ENCODE measurements at regions not wholly inside any gene's neighbourhood (a gene's known extent, or its start where the extent isn't known, plus 50 kb on each side); places are given as distances from the start of the nearest gene placed in this dataset.
A peak's percentile ranks its signal among the peaks of the same experiment; 100 is the strongest.

- H3K27ac ChIP-seq (ENCODE audit: low read length), result no peak overlapping the region
- DNase-seq, result no peak
- H3K4me1 ChIP-seq (ENCODE audit: control insufficient read depth, insufficient read depth, low read length), result no peaks in the 10 kb centered on the region
- H3K36me3 ChIP-seq (ENCODE audit: control insufficient read depth, insufficient read depth, low read length), result no peaks in the 10 kb centered on the region
- H3K9me3 ChIP-seq (replicated peaks; ENCODE audit: control insufficient read depth, low read depth, low read length), result no peaks in the 10 kb centered on the region
- H3K4me3 ChIP-seq (ENCODE audit: low read length), result no peak overlapping the region
- no peaks in the 10 kb centered on the region for H3K27me3 ChIP-seq (ENCODE audit: control insufficient read depth, insufficient read depth, low read length)
- WGBS (ENCODE audit: insufficient coverage), result 31% methylated on average over 1 of the region's 2 CpGs
Observed at GRCh38 chr4:149955780-149956390, 122.4 kb upstream of the DCLK2 start.

DNA sequence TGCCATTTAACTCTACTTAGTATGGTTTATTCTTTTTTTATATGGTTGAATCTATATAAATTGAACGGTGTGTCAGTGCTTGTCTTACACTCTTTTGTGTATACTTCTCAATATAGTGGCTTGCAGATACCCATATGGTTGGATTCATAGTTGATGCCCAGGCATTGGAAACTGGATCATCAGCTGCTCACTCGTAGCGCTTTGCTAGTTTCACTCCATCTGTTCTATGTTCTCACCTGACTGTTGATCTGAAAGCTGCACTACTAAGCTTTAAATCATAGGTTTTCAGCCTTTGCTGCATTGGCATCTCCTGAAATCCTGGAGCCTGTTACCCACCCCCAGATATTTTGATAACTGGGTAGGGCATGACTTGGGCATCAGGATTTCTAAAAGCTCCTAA lies 121.6 kb upstream of the DCLK2 start:
- no peak overlapping the region for H3K4me3 ChIP-seq (ENCODE audit: low read length)
- WGBS (ENCODE audit: insufficient coverage), result 71% methylated on average over 2 of the region's 3 CpGs
- no peak overlapping the region for H3K27ac ChIP-seq (ENCODE audit: low read length)
- H3K36me3 ChIP-seq (ENCODE audit: control insufficient read depth, insufficient read depth, low read length), result no peaks in the 10 kb centered on the region
- no peaks in the 10 kb centered on the region for H3K27me3 ChIP-seq (ENCODE audit: control insufficient read depth, insufficient read depth, low read length)
- no peaks in the 10 kb centered on the region for H3K4me1 ChIP-seq (ENCODE audit: control insufficient read depth, insufficient read depth, low read length)
- H3K9me3 ChIP-seq (replicated peaks; ENCODE audit: control insufficient read depth, low read depth, low read length), result no peaks in the 10 kb centered on the region
- DNase-seq, result no peak

DNA sequence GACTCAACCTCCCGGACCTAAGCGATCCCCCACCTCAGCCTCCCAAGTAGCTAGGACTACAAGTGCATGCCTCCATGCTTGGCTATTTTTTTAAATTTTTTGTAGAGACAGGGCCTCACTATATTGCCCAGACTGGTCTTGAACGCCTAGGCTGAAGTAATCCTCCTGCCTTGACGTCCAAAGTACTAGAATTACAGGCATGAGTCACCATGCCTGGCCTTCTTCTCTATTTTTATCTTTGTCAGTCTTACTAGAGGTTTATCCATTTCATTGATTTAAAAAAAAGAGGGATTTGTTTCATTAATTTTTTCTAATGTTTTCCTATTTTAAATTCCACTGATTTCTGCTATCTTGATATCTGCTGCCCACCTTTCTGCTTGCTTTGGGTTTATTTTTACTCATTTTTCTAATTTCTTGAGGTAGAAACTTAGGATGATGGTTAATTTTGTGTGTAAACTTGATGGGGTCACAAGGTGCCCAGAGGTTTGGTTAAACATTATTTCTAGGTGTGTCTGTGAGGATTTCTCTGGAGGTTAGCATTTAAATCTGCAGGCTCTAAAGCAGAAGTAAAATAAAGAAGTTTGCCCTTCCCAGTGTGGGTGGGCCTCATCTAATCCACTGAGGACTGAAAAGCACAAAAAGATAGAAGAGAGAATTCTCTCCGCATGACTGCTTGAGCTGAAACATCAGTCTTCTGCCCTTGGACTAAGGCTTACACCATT lies 116.2 kb upstream of the DCLK2 start:
- no peaks in the 10 kb centered on the region for H3K9me3 ChIP-seq (replicated peaks; ENCODE audit: control insufficient read depth, low read depth, low read length)
- no peaks in the 10 kb centered on the region for H3K27me3 ChIP-seq (ENCODE audit: control insufficient read depth, insufficient read depth, low read length)
- no peak overlapping the region for H3K27ac ChIP-seq (ENCODE audit: low read length)
- no peak overlapping the region for H3K4me3 ChIP-seq (ENCODE audit: low read length)
- DNase-seq, result no peak
- no peaks in the 10 kb centered on the region for H3K36me3 ChIP-seq (ENCODE audit: control insufficient read depth, insufficient read depth, low read length)
- 80% methylated on average over 1 of the region's 5 CpGs for WGBS (ENCODE audit: insufficient coverage)
- no peaks in the 10 kb centered on the region for H3K4me1 ChIP-seq (ENCODE audit: control insufficient read depth, insufficient read depth, low read length)

- DNase-seq, result peak; percentile 22
- no peaks in the 10 kb centered on the region for H3K4me1 ChIP-seq (ENCODE audit: control insufficient read depth, insufficient read depth, low read length)
- no peak overlapping the region for H3K27ac ChIP-seq (ENCODE audit: low read length)
- no peak overlapping the region for H3K4me3 ChIP-seq (ENCODE audit: low read length)
- no peaks in the 10 kb centered on the region for H3K27me3 ChIP-seq (ENCODE audit: control insufficient read depth, insufficient read depth, low read length)
- H3K9me3 ChIP-seq (replicated peaks; ENCODE audit: control insufficient read depth, low read depth, low read length), result no peaks in the 10 kb centered on the region
- WGBS (ENCODE audit: insufficient coverage), result 62% methylated on average over 7 of the region's 8 CpGs
- no peaks in the 10 kb centered on the region for H3K36me3 ChIP-seq (ENCODE audit: control insufficient read depth, insufficient read depth, low read length)
Observed at GRCh38 chr4:149964001-149964796, 114.0 kb upstream of the DCLK2 start.

GRCh38 chr4:149965206-149965605 lies 113.0 kb upstream of the DCLK2 start:
- Histone ChIP-seq H3K36me3 (ENCODE audit: control insufficient read depth, insufficient read depth, low read length) (no peaks in the 10 kb centered on the region), H3K27me3 (ENCODE audit: control insufficient read depth, insufficient read depth, low read length) (no peaks in the 10 kb centered on the region)
- peak; percentile 85 for DNase-seq

DNA sequence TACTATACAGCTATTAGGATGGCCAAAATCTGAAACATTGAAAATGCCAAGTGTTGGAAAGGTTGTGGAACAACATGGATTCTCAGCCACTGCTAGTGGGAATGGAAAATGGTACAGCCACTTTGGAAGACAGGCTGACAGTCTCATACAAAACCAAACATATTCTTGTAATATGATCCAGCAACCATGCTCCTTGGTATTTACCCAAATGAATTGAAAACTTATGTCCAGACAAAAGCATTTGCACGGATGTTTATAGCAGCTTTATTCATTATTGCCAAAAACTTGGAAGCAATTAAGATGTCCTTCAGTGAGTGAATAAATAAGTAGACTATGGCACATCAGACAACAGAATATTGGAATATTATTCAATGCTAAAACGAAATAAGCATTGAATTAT lies 105.8 kb upstream of the DCLK2 start:
- H3K36me3 ChIP-seq (ENCODE audit: control insufficient read depth, insufficient read depth, low read length), result no peaks in the 10 kb centered on the region
- no peak overlapping the region for H3K4me3 ChIP-seq (ENCODE audit: low read length)
- no CpG with 5 or more reads among the region's 2 CpGs for WGBS (ENCODE audit: insufficient coverage)
- no peaks in the 10 kb centered on the region for H3K27me3 ChIP-seq (ENCODE audit: control insufficient read depth, insufficient read depth, low read length)
- no peak overlapping the region for H3K27ac ChIP-seq (ENCODE audit: low read length)
- no peak for DNase-seq
- H3K4me1 ChIP-seq (ENCODE audit: control insufficient read depth, insufficient read depth, low read length), result no peaks in the 10 kb centered on the region
- H3K9me3 ChIP-seq (replicated peaks; ENCODE audit: control insufficient read depth, low read depth, low read length), result no peaks in the 10 kb centered on the region

More at GRCh38 chr4:149965206-149965605, 113.0 kb upstream of the DCLK2 start:
- H3K4me1 ChIP-seq (ENCODE audit: control insufficient read depth, insufficient read depth, low read length), result no peaks in the 10 kb centered on the region
- H3K4me3 ChIP-seq (ENCODE audit: low read length), result no peak overlapping the region
- H3K9me3 ChIP-seq (replicated peaks; ENCODE audit: control insufficient read depth, low read depth, low read length), result no peaks in the 10 kb centered on the region
- no CpG with 5 or more reads among the region's 2 CpGs for WGBS (ENCODE audit: insufficient coverage)
- peak overlapping the region; percentile 21 for H3K27ac ChIP-seq (ENCODE audit: low read length)

DNA sequence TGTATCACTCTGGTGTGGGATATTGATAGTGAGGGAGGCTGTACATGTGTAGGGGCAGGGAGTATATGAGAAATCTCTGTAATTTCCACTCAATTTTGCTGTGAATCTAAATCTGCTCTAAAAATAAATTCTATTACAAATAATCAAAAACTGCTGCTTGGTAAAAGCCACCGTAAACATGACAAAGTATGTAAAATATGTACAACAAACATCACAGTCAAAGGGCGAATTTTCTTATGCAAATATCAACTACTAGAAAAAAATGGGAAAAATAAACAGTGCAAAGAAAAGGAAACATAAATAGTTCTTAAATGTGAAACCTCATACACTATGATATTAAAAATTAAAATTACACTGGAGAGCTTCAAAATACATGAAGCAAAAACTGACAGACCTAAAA lies 105.1 kb upstream of the DCLK2 start:
- H3K4me1 ChIP-seq (ENCODE audit: control insufficient read depth, insufficient read depth, low read length), result no peaks in the 10 kb centered on the region
- H3K27ac ChIP-seq (ENCODE audit: low read length), result no peak overlapping the region
- no peaks in the 10 kb centered on the region for H3K36me3 ChIP-seq (ENCODE audit: control insufficient read depth, insufficient read depth, low read length)
- H3K4me3 ChIP-seq (ENCODE audit: low read length), result no peak overlapping the region
- DNase-seq, result no peak
- no CpG with 5 or more reads among the region's 2 CpGs for WGBS (ENCODE audit: insufficient coverage)
- no peaks in the 10 kb centered on the region for H3K27me3 ChIP-seq (ENCODE audit: control insufficient read depth, insufficient read depth, low read length)
- H3K9me3 ChIP-seq (replicated peaks; ENCODE audit: control insufficient read depth, low read depth, low read length), result no peaks in the 10 kb centered on the region

GRCh38 chr4:149975172-149975571 lies 103.1 kb upstream of the DCLK2 start:
- DNase-seq, result no peak
- H3K27ac ChIP-seq (ENCODE audit: low read length), result no peak overlapping the region
- no peak overlapping the region for H3K4me3 ChIP-seq (ENCODE audit: low read length)
- H3K9me3 ChIP-seq (replicated peaks; ENCODE audit: control insufficient read depth, low read depth, low read length), result no peaks in the 10 kb centered on the region
- H3K27me3 ChIP-seq (ENCODE audit: control insufficient read depth, insufficient read depth, low read length), result no peaks in the 10 kb centered on the region
- no peaks in the 10 kb centered on the region for H3K4me1 ChIP-seq (ENCODE audit: control insufficient read depth, insufficient read depth, low read length)
- H3K36me3 ChIP-seq (ENCODE audit: control insufficient read depth, insufficient read depth, low read length), result no peaks in the 10 kb centered on the region
- no CpG with 5 or more reads among the region's 1 CpG for WGBS (ENCODE audit: insufficient coverage)

- Histone ChIP-seq H3K4me1 (ENCODE audit: control insufficient read depth, insufficient read depth, low read length) (no peaks in the 10 kb centered on the region), H3K4me3 (ENCODE audit: low read length) (no peak overlapping the region), H3K9me3 (replicated peaks; ENCODE audit: control insufficient read depth, low read depth, low read length) (no peaks in the 10 kb centered on the region), H3K36me3 (ENCODE audit: control insufficient read depth, insufficient read depth, low read length) (no peaks in the 10 kb centered on the region), H3K27me3 (ENCODE audit: control insufficient read depth, insufficient read depth, low read length) (no peaks in the 10 kb centered on the region), H3K27ac (ENCODE audit: low read length) (no peak overlapping the region)
- 54% methylated on average over 5 of the region's 7 CpGs for WGBS (ENCODE audit: insufficient coverage)
- peak; percentile 59 for DNase-seq
Observed at GRCh38 chr4:149980121-149980682, 98.0 kb upstream of the DCLK2 start.

DNA sequence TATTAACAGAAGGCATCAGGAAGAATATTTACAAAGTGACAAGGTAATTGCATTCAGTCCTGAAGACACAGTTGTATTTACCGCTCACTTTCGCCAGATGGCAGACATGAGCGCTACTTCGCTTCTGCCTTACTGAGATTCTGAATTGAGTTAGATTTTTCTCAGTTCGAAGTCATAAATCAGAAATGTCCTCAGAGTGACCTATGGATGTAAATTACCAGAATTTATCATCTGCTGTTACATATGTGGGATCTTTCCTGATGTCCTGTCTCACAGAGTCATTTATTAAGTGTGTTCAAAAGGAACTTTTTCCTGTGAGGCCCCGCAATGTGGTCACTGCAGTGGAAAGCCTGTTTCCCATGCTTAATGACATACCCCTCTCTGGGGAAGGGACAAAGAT lies 97.3 kb upstream of the DCLK2 start:
- no peaks in the 10 kb centered on the region for H3K4me1 ChIP-seq (ENCODE audit: control insufficient read depth, insufficient read depth, low read length)
- H3K36me3 ChIP-seq (ENCODE audit: control insufficient read depth, insufficient read depth, low read length), result no peaks in the 10 kb centered on the region
- peak; percentile 79 for DNase-seq
- no peak overlapping the region for H3K4me3 ChIP-seq (ENCODE audit: low read length)
- H3K27ac ChIP-seq (ENCODE audit: low read length), result no peak overlapping the region
- H3K27me3 ChIP-seq (ENCODE audit: control insufficient read depth, insufficient read depth, low read length), result no peaks in the 10 kb centered on the region
- WGBS (ENCODE audit: insufficient coverage), result 0% methylated on average over 3 of the region's 6 CpGs
- H3K9me3 ChIP-seq (replicated peaks; ENCODE audit: control insufficient read depth, low read depth, low read length), result no peaks in the 10 kb centered on the region

Measured in muscle of leg (tissue), 3 donors.